Activated T-helper 2 cell treated with anti-CD3 and anti-CD28 coated beads, Interferon-gamma antibody, Interleukin-2, Interleukin-4, amounts not matched to agents 10 μg/mL and 5 μg/mL and 100 μg/mL, durations not matched to agents 14 hours and 24 hours and 36 hours (primary cell): ENCODE measurements at regions not wholly inside any gene's neighbourhood (a gene's known extent, or its start where the extent isn't known, plus 50 kb on each side); places are given as distances from the start of the nearest gene placed in this dataset.

ENCODE experiments used
- DNase-seq: peaks from one replicate; pipeline ENCODE4 v3.0.0; 2021; ENCODE audit warnings: low spot score
- H3K27ac Mint-ChIP-seq: one replicate; pipeline ENCODE4 v1.8.0; 2021; ENCODE audit warnings: mixed read lengths
- H3K27me3 Mint-ChIP-seq: one replicate; pipeline ENCODE4 v1.8.0; 2021; ENCODE audit warnings: low read depth, mixed read lengths
- H3K36me3 Mint-ChIP-seq: one replicate; pipeline ENCODE4 v1.8.0; 2021; ENCODE audit warnings: low read depth, mixed read lengths
- H3K4me1 Mint-ChIP-seq: one replicate; pipeline ENCODE4 v1.8.0; 2021; ENCODE audit warnings: low read depth, mixed read lengths
- H3K4me3 Mint-ChIP-seq: one replicate; pipeline ENCODE4 v1.8.0; 2021; ENCODE audit warnings: low read depth, mild to moderate bottlenecking, moderate library complexity, mixed read lengths
- H3K9me3 Mint-ChIP-seq: one replicate; pipeline ENCODE4 v1.8.0; 2021; ENCODE audit warnings: mixed read lengths
- intact Hi-C: fragments of 100-400 bp; cut with micrococcal nuclease; formaldehyde crosslinking; loops from one replicate; pipeline ENCODE4 v1.15.1; 2023

- Mint-ChIP-seq H3K9me3 (peaks cover 27% of the 10 kb centered on the region), H3K27me3 (no peaks in the 10 kb centered on the region), H3K4me1 (peaks cover 7% of the 10 kb centered on the region), H3K36me3 (no peaks in the 10 kb centered on the region), H3K27ac (no peak overlapping the region), H3K4me3 (no peak overlapping the region)
- intact Hi-C loops: no loop called here
- DNase-seq: no peak
Observed at GRCh38 chr12:126509572-126509971, 1444.3 kb downstream of the AACS start.

- Mint-ChIP-seq H3K27me3 (no peaks in the 10 kb centered on the region), H3K9me3 (peaks cover 23% of the 10 kb centered on the region), H3K27ac (no peak overlapping the region), H3K36me3 (no peaks in the 10 kb centered on the region), H3K4me3 (no peak overlapping the region), H3K4me1 (peaks cover 7% of the 10 kb centered on the region)
- intact Hi-C loops: no loop called here
- DNase-seq: no peak
Observed at GRCh38 chr12:126510630-126511029, 1445.4 kb downstream of the AACS start.

DNA sequence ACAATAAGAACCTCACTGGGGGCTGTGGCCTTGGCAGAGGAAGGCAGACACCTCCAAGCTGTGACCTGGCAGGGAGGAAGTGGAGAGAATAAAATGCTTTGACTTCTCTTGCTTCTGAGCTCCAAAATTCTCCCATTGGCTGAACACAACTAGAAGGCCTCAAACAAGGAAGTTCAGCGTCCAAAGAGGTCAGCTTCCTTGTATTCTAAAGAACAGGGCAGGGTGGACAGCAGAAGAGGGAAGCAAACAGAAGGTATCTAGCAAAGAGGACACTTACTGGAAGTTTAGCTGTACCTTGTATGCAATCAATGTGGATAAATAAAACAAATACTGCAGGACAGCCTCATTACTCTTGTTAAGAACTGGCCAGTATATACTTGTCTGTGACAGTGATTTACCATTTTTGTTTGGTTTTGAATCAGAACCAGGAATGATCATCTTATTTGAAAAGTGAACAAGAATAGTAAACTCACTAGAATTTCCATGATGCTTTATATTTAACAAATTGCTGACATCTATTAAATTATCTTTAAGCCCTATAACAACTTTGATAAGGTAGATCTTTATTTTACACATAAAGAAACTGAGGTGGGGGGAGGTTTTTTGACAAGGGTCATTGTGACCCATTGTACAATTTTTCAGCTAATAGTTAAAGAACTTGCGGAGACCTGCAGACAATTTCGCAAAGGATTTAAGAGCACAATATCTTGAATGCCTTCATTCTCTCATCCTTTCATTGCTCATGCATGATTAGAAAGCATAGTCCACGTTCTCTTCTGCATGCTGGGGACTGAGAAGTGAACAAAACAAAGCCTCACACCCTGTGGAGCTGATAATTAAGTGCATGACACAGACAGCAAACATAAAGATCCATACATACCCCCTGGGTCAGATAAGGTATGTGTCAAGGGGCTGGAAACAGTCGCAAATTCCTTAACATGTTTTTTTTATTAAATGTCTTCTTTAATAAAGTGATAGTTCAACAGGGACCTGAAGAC, 1448.0 kb downstream of the AACS start:
- DNase-seq: no peak
- Mint-ChIP-seq H3K4me1 (no peaks in the 10 kb centered on the region), H3K4me3 (no peak overlapping the region), H3K36me3 (no peaks in the 10 kb centered on the region), H3K27me3 (no peaks in the 10 kb centered on the region), H3K9me3 (peaks cover 11% of the 10 kb centered on the region), H3K27ac (no peak overlapping the region)
- intact Hi-C loops: no loop called here

DNA sequence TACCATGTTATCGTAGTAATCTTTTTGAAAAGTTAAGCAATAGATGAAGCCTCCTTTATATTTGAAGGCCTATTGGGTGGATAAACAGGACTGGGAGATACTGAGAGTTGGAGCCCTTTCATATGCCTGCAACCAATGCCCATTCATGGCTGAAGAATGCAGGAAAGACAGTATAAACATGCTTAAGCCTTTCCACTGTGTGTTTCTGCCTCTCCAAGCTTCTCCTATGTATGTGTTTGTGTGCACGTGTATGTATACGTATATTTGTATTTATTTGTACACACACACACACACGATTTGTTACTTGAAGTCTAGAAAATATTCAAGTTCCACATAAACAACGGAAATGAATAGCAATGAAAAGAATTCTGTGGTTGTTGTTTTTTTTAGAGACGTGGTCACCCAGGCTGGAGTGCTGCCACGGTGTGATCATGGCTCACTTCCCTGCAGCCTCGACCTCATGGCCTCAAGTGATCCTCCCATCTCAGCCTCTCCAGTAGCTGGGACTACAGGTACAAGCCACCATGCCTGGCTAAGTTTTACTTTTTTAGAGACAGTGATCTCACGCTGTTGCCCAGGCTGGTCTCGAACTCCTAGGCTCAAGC, 1453.5 kb downstream of the AACS start:
- no peaks in the 10 kb centered on the region for H3K27me3 Mint-ChIP-seq
- no peak overlapping the region for H3K27ac Mint-ChIP-seq
- no peak overlapping the region for H3K4me3 Mint-ChIP-seq
- H3K4me1 Mint-ChIP-seq: no peaks in the 10 kb centered on the region
- DNase-seq: no peak
- peaks cover 5% of the 10 kb centered on the region for H3K9me3 Mint-ChIP-seq
- intact Hi-C loops: no loop called here
- no peaks in the 10 kb centered on the region for H3K36me3 Mint-ChIP-seq

DNA sequence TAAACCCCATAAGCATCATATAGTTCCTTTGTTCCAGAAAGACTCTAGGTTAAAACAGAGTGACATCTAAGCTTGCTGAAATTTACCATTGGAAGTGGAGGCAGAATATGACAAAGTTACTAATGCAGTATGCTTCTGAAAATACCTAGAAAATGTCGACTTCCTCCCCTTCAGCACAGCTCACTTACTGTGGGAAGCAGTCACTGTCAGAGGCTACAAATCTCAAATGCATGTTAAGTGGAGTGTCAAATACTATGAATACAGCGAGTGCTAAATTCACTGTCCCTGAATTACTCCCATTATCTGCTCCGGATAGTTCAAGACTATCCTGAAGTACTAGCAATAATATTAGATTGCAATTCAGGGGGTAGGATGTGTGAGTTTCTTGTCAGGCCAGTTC, 1454.6 kb downstream of the AACS start:
- intact Hi-C loops: no loop called here
- Mint-ChIP-seq H3K4me1 (no peaks in the 10 kb centered on the region), H3K36me3 (no peaks in the 10 kb centered on the region), H3K4me3 (no peak overlapping the region), H3K27me3 (no peaks in the 10 kb centered on the region), H3K27ac (no peak overlapping the region), H3K9me3 (peaks cover 5% of the 10 kb centered on the region)
- DNase-seq: no peak

DNA sequence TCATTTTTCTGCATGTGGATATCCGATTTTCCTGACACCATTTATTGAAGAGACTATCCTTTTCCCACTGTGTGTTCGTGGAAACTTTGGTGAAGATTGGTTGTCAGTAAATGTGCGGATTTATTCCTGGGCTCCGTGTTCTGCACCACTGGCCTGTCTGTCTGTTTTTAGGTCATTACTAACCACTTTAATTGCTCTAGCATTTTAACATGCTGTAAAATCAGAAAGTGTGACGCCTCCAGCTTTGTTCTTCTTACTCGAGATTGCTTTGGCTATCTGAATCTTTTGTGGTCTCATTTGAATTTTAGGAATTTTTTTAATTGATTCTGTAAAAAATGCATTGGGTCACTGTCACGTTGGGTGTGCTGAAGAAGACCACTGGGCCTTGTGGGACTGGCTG, 1458.7 kb downstream of the AACS start:
- intact Hi-C loops: no loop called here
- no peak for DNase-seq
- no peak overlapping the region for H3K4me3 Mint-ChIP-seq
- H3K36me3 Mint-ChIP-seq: no peaks in the 10 kb centered on the region
- H3K4me1 Mint-ChIP-seq: no peaks in the 10 kb centered on the region
- H3K9me3 Mint-ChIP-seq: no peaks in the 10 kb centered on the region
- no peak overlapping the region for H3K27ac Mint-ChIP-seq
- no peaks in the 10 kb centered on the region for H3K27me3 Mint-ChIP-seq

DNA sequence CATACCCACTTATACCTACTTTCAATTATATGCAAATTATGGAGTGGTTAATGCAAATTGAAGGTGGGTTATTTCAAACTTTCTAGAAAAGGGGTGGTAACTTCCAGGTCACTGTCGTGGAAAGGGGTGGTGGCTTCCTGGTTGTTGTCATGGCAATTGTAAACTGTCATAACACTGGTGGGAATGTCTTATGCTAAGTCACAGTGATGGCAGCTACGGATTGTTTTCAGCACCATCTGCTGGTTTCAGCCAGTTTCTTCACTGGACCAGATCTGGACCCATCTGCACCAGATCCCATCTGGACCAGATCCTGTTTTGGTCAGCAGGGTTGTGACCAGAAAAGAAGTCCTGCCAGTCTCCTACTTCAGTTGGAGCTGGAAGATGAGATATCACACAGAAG, 1469.3 kb downstream of the AACS start:
- intact Hi-C loops: no loop called here
- Mint-ChIP-seq H3K36me3 (no peaks in the 10 kb centered on the region), H3K4me3 (no peak overlapping the region), H3K9me3 (no peaks in the 10 kb centered on the region), H3K27ac (no peak overlapping the region), H3K4me1 (no peaks in the 10 kb centered on the region), H3K27me3 (no peaks in the 10 kb centered on the region)
- DNase-seq: no peak

DNA sequence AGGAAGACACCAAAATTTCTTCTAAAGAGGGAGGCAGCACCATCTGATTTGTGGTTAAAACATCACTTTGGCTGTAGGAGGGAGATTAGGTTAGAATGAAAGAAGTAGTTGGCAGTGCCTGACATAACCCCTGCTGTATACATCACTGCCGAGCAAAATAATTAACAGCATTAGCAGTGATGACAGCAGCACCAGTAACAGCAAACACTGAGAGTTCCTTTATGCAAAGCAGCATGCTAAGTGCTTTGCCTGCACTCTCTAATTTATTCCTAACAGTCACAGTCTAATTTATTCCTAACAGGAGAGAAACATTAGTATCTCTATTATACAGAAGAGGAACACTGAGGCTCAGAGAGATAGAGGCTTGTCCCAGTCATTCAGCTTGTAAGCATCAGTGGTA, 1469.7 kb downstream of the AACS start:
- Mint-ChIP-seq H3K9me3 (no peaks in the 10 kb centered on the region), H3K36me3 (no peaks in the 10 kb centered on the region), H3K4me1 (no peaks in the 10 kb centered on the region), H3K27me3 (no peaks in the 10 kb centered on the region), H3K27ac (no peak overlapping the region), H3K4me3 (no peak overlapping the region)
- intact Hi-C loops: no loop called here
- DNase-seq: no peak

GRCh38 chr12:126535971-126536370, 1470.7 kb downstream of the AACS start:
- Mint-ChIP-seq H3K4me1 (no peaks in the 10 kb centered on the region), H3K4me3 (no peak overlapping the region), H3K36me3 (no peaks in the 10 kb centered on the region), H3K9me3 (no peaks in the 10 kb centered on the region), H3K27me3 (no peaks in the 10 kb centered on the region), H3K27ac (no peak overlapping the region)
- intact Hi-C loops: no loop called here
- DNase-seq: no peak

- Mint-ChIP-seq H3K27me3 (no peaks in the 10 kb centered on the region), H3K4me3 (no peak overlapping the region), H3K27ac (no peak overlapping the region), H3K36me3 (no peaks in the 10 kb centered on the region), H3K4me1 (no peaks in the 10 kb centered on the region), H3K9me3 (peaks cover 5% of the 10 kb centered on the region)
- intact Hi-C loops: no loop called here
- DNase-seq: no peak
Observed at GRCh38 chr12:126537961-126538530, 1472.8 kb downstream of the AACS start.

DNA sequence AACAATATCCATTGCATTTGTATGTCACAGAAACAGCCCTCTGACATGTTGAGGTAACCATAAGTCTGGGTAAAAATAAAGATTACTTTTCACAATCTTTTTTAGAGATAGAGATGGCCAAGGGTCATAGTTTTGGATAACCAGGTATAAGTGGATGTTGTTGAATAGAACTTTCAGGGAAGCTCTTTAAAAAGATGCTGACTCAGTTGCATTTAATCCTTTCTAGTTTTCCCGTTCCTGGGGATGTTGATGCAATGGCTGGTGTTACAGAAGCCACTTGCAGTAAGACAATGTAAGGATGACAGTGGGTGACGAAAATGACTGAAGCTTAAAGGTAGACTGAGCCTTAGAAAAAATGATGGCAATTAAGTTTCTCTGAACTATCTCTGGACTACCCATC, 1473.7 kb downstream of the AACS start:
- Mint-ChIP-seq H3K4me1 (no peaks in the 10 kb centered on the region), H3K27ac (no peak overlapping the region), H3K4me3 (no peak overlapping the region), H3K27me3 (no peaks in the 10 kb centered on the region), H3K9me3 (peaks cover 5% of the 10 kb centered on the region), H3K36me3 (no peaks in the 10 kb centered on the region)
- no peak for DNase-seq
- intact Hi-C loops: no loop called here

- Mint-ChIP-seq H3K36me3 (no peaks in the 10 kb centered on the region), H3K4me3 (no peak overlapping the region), H3K9me3 (peaks cover 10% of the 10 kb centered on the region), H3K27ac (no peak overlapping the region), H3K4me1 (no peaks in the 10 kb centered on the region), H3K27me3 (no peaks in the 10 kb centered on the region)
- DNase-seq: no peak
- intact Hi-C loops: no loop called here
Observed at GRCh38 chr12:126545411-126545810, 1480.2 kb downstream of the AACS start.

DNA sequence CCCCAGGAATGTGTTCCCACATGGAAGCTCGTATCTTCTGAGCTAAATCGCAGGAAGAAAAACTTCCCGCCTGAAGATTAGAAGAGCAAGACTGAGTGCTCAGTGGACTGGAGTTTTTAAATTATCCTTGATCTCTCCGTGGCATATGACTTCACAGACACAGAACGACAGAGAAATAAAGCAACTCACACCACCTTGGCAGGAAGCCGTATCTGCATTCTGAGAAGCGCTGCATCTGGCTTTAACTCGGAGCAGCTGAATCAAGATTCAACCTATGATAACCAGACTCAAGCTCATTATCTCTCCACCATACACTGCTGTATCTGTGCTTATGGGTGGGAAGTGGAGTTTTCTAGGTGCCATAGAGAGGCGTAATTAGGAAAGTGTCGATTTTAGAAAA, 1482.7 kb downstream of the AACS start:
- no peaks in the 10 kb centered on the region for H3K27me3 Mint-ChIP-seq
- intact Hi-C loops: no loop called here
- H3K27ac Mint-ChIP-seq: no peak overlapping the region
- no peak overlapping the region for H3K4me3 Mint-ChIP-seq
- DNase-seq: no peak
- no peaks in the 10 kb centered on the region for H3K4me1 Mint-ChIP-seq
- no peaks in the 10 kb centered on the region for H3K36me3 Mint-ChIP-seq
- H3K9me3 Mint-ChIP-seq: peaks cover 5% of the 10 kb centered on the region
